GM19467 (cell line): ENCODE measurements at regions not wholly inside any gene's neighbourhood (a gene's known extent, or its start where the extent isn't known, plus 50 kb on each side); places are given as distances from the start of the nearest gene placed in this dataset.
"Not testable (repeated sequence)": the region's sequence is repeated elsewhere in the genome, so short reads cannot be mapped to it uniquely, and the experiment has no call there.

Experiments
- ATAC-seq: cut with Tn5 transposase; IDR thresholded peaks from one replicate; pipeline ENCODE4 v1.9.1; 2021; ENCODE audit warnings: mild to moderate bottlenecking, moderate library complexity; ENCODE audit not compliant: unreplicated experiment

DNA sequence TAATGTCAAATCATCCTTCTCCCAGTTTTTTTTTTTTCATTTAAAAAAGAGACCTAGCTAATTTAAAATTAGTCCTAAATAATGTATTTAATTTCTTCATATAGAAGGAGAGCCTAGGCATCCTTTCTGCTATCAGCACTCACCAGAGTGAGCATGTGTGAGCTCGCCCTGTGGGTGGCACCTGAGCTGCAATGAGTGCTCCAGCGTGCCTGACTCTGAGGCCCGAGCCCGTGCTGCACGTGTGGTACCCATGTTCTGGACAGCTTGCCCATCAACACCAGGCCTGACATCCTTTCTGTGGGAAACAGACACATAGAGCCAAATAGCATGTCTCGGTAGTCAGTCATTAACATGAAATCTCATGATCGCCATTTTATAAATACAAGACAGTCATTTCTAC, 381.4 kb downstream of the DTWD2 start:
- ATAC-seq, result no peak

GRCh38 chr5:118605761-118606160, 382.6 kb downstream of the DTWD2 start:
- no peak for ATAC-seq

- no peak for ATAC-seq
Measured at GRCh38 chr5:118604106-118604505, 384.2 kb downstream of the DTWD2 start.

GRCh38 chr5:118603278-118603677, 385.1 kb downstream of the DTWD2 start:
- no peak for ATAC-seq

- ATAC-seq, result no peak
Measured at GRCh38 chr5:118598311-118598710, 390.0 kb downstream of the DTWD2 start.

- ATAC-seq, result no peak
Measured at GRCh38 chr5:118597543-118597942, 390.8 kb downstream of the DTWD2 start.

- ATAC-seq, result no peak
Measured at GRCh38 chr5:118596255-118596654, 392.1 kb downstream of the DTWD2 start.

GRCh38 chr5:118593003-118593328, 395.4 kb downstream of the DTWD2 start:
- ATAC-seq, result no peak

DNA sequence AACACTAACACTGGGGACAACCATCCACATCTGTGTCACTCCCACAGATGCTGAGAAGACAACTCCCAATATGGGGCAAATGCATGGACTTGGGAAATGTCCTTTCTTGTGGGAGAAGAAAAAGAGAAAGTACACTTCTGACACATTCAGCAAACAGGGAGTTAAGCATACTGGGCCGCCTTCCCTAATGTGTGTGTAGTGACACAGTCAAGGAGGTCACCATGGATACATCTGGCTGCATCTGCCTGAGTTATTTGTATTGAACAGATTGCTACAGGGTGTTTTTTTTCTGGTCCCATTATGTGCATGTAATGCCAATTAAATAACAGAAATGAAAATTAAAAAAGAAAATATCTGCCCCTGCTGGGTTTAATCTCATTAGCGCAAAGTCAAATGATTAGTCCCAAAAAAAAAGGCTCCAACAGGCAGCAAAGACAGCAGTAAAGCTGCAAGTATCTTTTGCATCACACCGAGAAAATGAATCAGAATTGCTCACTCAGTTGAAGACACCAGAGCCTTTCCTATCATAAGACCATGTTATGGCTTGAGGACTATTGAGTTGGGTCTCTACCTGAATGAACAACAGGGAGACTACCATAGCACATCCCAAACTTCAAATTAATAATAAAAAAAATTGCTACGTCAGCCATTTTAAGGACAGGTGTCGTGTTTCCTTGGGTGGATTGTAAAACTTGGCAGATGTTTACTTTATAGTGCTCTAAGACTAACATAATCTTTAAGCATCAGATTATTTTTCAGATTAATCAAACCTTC, 395.9 kb downstream of the DTWD2 start:
- ATAC-seq, result no peak

DNA sequence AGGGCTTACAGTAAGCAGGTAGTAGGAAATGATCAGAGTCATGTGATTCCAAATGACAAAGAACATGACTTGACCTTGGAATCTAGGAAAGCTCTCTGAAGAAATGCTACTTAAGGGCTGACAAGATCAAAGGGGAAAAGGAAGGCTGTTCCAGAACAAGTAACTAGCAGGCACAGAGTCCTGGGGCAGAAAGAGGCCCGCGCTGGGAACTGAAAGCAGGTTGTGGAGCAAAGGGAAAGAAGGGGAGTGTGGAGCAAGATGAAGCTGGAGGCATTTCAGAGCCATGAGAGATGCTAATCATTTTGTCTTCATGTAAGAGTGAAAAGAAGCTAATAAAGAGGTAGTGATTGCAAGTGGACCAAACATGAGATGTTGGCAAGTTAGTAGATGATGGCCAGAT, 397.5 kb downstream of the DTWD2 start:
- ATAC-seq, result no peak

DNA sequence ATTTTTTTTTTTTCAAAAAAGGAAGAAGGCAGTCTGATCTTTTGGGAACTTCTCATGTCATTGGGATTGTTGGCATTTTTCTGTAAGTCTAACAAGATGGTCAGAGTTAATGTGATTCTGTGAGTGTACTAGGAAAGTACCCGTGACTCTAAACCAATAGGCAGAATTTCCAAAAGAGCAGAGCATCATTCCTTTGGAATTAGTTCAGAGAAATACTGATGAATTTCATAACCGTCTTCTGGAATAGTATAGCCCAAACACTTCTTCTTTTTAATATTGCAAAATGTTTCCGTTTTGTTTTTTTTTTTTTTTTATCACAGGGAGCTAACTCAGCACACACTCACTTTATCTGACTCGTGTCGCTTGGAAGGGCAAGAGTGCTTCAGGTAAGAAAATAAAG, 407.4 kb downstream of the DTWD2 start:
- no peak for ATAC-seq

DNA sequence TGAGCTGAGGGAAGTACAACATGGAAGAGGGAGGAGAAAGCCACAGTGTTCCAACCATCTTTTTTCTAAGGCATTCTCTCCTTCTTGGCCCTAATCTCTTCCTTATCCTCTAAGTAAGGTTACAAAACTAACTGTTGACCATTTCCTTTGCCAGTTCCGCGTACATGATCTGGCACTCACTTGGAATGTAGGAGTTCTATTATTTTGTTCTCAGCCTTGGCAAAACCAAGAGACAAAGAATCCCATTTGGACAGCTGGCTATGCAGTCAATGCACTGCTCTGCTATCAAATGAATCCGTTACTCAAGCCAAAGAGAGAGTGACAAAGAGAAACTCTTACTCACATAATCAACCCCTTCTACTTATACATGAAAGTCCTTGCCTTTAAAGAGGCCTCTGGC, 410.3 kb downstream of the DTWD2 start:
- ATAC-seq, result no peak

- ATAC-seq, result no peak
Measured at GRCh38 chr5:118577621-118578020, 410.7 kb downstream of the DTWD2 start.

GRCh38 chr5:118570276-118570675, 418.1 kb downstream of the DTWD2 start:
- not testable (repeated sequence) for ATAC-seq

GRCh38 chr5:118569596-118569995, 418.8 kb downstream of the DTWD2 start:
- not testable (repeated sequence) for ATAC-seq

DNA sequence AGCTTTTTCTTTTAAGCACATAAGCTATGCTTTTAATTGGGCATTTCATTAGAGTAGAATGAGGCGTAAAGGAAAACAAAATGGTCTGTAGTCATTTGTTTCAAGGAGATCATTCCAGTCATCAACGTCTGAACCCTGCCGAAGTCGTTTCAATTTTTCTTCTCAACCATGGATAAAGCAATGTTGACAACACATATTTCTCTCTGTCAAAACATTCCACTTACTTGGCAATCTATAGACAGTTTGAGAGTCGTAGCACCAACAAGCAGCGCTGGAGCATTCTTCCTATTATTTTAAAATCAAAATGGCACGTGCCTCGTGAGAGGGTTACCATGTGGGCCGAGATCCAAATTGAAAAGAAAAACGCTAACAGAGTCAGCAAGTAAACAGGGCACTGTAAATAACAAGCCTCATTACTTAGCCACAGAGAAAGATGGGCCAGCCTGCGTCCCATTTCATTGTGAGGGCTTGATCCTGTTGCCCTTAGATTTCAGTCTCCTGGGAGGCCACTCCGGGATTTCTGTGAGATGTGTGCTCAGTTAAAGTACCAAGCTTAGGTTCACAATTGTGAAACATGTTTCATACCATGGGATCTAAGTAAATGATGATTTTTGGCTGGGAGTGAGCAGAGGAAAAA, 422.9 kb downstream of the DTWD2 start:
- no peak for ATAC-seq

DNA sequence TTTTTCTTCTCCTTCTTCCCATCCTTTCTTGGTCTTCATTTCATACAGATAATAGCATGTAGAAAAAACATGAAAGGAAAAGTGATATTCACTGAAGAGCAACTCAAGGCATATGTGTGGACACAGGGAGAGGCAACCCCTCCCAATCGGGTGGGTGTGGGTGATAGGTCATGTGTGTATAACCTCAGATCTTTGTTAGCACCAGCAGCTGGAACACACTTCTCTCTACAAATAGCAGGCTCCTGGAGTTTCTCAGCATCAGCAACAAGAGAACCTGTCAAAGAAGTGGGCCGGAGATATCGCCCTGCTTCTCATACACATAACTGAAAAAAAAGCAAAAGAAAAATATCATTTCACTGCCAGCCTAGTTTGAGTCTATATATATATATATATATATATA, 426.4 kb downstream of the DTWD2 start:
- ATAC-seq, result no peak

DNA sequence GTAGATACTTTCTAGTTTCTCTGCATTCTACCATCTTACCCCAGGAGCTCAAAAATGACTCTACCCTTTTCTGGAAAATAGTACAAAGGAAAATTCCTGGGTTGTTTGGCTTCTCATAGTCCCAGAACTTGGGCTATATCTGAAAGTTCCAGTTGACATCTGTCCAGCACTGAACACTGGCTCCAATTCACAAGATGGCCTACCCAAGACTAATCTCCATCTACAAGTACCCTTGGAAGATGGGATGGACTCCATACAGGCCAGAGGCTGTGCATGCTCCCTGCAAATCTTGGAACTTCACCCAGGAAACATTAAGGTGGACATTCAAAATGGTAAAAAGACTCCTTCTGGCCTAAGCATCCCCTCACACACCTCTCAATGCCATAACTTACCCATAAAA, 427.1 kb downstream of the DTWD2 start:
- no peak for ATAC-seq

DNA sequence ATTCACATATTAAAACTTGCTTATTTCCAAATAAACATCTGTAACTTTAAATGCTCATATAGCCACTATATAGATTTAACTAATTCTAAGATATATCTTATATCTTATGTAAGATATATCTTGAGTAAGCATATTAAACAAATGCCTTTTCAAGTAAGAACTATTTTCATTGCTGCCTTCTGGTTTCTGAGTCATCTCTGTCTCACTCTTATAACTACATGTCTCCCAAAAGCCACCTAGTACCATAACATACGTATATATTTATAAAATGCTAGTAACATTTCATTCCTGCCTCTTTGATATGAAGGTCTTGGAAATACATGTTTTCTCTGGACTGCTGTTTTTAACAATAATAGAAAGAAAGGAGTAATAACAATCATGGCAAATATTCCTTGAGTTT, 429.5 kb downstream of the DTWD2 start:
- no peak for ATAC-seq

DNA sequence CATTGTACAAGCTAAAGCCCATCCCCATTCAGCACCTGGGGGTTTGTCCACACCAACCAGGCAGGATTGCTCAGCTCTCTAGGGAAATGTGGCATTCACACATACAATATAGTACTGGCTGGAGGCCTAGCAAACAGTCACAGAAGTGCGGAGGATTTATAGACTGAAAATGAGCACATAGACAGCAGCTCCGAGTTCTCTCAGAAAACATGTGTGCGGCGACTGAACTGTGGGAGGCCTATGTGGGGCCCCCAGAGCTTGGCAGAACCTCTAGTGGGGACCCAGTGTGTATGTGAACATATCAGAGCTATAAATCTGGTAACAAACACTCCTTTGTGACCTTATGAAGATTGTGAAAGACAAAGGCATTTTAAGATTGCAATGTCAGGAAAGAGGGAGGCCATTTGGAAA, 431.1 kb downstream of the DTWD2 start:
- no peak for ATAC-seq

DNA sequence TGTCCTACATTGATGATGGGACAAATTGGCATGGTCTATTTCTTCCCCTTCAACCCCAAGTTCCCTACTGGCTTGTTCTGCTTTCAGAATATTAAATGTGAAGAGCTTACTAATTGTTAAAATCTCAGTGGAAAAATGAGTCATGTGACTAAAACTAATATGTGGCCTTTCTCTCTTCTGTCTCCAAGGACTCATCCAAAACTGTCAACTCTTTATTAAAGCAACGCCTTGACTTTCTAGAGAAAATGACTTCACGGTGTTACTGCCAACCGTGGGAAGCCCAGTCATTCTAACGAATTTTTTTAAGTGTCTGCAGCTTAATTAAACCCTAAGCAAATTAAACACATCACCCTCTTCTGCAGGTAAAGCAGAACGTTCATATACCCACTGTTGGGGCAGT, 431.6 kb downstream of the DTWD2 start:
- no peak for ATAC-seq

DNA sequence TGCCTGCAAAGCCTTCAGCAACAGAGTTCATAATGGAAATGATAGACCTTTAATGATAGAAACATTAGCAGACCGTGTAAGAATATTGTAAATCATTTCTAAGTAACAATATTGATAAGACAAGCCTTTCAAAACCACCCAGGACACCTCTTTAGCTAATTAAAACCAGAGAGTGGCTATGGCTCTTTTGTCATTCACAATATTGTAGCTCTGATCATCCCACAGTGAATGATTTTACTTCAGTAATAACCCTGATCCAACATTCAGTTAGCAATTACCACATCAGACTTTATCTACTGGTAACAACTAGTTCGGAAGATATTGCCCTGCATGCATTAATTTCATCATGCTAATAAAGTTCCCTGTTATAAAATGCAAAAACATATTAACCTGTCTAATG, 432.6 kb downstream of the DTWD2 start:
- no peak for ATAC-seq

GRCh38 chr5:118554981-118555380, 433.4 kb downstream of the DTWD2 start:
- no peak for ATAC-seq
